ENCODE measurements at regions not wholly inside any gene's neighbourhood (a gene's known extent, or its start where the extent isn't known, plus 50 kb on each side); places are given as distances from the start of the nearest gene placed in this dataset.
"Not testable (repeated sequence)": the region's sequence is repeated elsewhere in the genome, so short reads cannot be mapped to it uniquely, and the experiment has no call there.

DNA sequence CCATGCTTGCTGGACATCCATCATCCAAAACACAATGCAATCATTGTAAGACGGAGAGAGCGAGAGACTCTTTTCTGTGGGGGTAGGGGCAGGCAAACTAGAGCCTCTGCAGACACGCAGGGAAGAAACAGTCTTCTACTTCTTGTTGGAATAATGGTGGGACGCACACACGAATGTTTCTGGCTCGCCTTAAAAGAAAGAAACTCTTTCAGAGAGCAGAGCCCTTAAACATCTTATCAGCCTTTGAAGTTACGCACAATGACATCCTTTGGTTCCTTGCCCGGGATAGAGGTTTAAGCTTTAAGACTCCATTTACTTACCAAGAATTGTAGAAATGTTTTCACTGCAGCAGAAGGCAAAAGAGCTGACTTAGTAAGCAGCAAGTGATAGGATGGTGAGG is 133.8 kb upstream of the FOXN3 start:
- no peak for DNase-seq (ENCODE audit: extremely low spot score in 2 of 2)
- Histone ChIP-seq H3K4me1 (no peaks in the 10 kb centered on the region), H3K36me3 (no peaks in the 10 kb centered on the region), H3K9me3 (no peaks in the 10 kb centered on the region), H3K27me3 (no peaks in the 10 kb centered on the region), H3K4me3 (no peak overlapping the region), H3K27ac (no peak overlapping the region)
- intact Hi-C loops (cut with DNase I) = no loop called here
- TF ChIP-seq, protein P1, sequence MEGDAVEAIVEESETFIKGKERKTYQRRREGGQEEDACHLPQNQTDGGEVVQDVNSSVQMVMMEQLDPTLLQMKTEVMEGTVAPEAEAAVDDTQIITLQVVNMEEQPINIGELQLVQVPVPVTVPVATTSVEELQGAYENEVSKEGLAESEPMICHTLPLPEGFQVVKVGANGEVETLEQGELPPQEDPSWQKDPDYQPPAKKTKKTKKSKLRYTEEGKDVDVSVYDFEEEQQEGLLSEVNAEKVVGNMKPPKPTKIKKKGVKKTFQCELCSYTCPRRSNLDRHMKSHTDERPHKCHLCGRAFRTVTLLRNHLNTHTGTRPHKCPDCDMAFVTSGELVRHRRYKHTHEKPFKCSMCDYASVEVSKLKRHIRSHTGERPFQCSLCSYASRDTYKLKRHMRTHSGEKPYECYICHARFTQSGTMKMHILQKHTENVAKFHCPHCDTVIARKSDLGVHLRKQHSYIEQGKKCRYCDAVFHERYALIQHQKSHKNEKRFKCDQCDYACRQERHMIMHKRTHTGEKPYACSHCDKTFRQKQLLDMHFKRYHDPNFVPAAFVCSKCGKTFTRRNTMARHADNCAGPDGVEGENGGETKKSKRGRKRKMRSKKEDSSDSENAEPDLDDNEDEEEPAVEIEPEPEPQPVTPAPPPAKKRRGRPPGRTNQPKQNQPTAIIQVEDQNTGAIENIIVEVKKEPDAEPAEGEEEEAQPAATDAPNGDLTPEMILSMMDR (IDR thresholded peaks at IDR 0.05) = no peak
- TF ChIP-seq POLR2A (IDR thresholded peaks at IDR 0.05) (no peak), POLR2AphosphoS5 (IDR thresholded peaks at IDR 0.05; ENCODE audit: insufficient read depth in 1 of 2, low read depth in 1 of 2) (no peak)

GRCh38 chr14:89549381-89550125 is 132.5 kb upstream of the FOXN3 start:
- Histone ChIP-seq H3K27me3 (no peaks in the 10 kb centered on the region), H3K9me3 (no peaks in the 10 kb centered on the region), H3K4me3 (no peak overlapping the region), H3K36me3 (no peaks in the 10 kb centered on the region), H3K27ac (no peak overlapping the region), H3K4me1 (no peaks in the 10 kb centered on the region)
- DNase-seq (ENCODE audit: extremely low spot score in 2 of 2) = no peak
- TF ChIP-seq POLR2A (IDR thresholded peaks at IDR 0.05) (no peak), POLR2AphosphoS5 (IDR thresholded peaks at IDR 0.05; ENCODE audit: insufficient read depth in 1 of 2, low read depth in 1 of 2) (no peak)
- TF ChIP-seq, protein P1 (IDR thresholded peaks at IDR 0.05) = no peak
- intact Hi-C loops (cut with DNase I) = no loop called here

GRCh38 chr14:89547047-89547446 is 130.0 kb upstream of the FOXN3 start:
- intact Hi-C loops (cut with DNase I); DNase-seq (ENCODE audit: extremely low spot score in 2 of 2); H3K36me3 ChIP-seq; H3K4me3 ChIP-seq; H3K27ac ChIP-seq; H3K9me3 ChIP-seq; H3K4me1 ChIP-seq; H3K27me3 ChIP-seq: not testable (repeated sequence)

GRCh38 chr14:89544636-89545301 is 127.7 kb upstream of the FOXN3 start:
- H3K4me1 ChIP-seq = peaks cover 8% of the 10 kb centered on the region
- intact Hi-C loops (cut with DNase I) = no loop called here
- H3K27ac ChIP-seq = no peak overlapping the region
- TF ChIP-seq POLR2AphosphoS5 (IDR thresholded peaks at IDR 0.05; ENCODE audit: insufficient read depth in 1 of 2, low read depth in 1 of 2) (no peak), POLR2A (IDR thresholded peaks at IDR 0.05) (no peak)
- TF ChIP-seq, protein P1 (IDR thresholded peaks at IDR 0.05) = no peak
- H3K36me3 ChIP-seq = no peaks in the 10 kb centered on the region
- no peaks in the 10 kb centered on the region for H3K27me3 ChIP-seq
- DNase-seq (ENCODE audit: extremely low spot score in 2 of 2) = no peak
- H3K9me3 ChIP-seq = no peaks in the 10 kb centered on the region
- no peak overlapping the region for H3K4me3 ChIP-seq

DNA sequence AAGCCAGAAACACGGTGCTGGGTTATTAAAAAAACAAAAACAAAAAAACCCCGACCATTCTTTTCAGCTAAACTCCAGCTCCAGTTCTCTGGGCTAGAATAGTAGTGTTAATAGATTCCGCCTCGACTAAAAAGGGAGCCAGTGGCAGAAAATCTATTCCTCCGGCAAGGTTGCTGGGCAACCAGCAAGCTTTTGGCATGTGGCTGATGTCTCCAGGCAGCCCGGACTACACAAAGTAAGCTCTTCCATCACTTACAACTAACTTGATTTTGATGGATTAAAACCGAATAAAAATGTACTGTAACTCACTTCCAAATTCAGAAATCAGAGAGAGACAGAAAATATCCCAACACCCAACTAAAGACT is 126.4 kb upstream of the FOXN3 start:
- Histone ChIP-seq H3K27ac (no peak overlapping the region), H3K4me1 (peaks cover 8% of the 10 kb centered on the region), H3K36me3 (no peaks in the 10 kb centered on the region), H3K9me3 (no peaks in the 10 kb centered on the region), H3K4me3 (no peak overlapping the region), H3K27me3 (no peaks in the 10 kb centered on the region)
- TF ChIP-seq, protein P1 (IDR thresholded peaks at IDR 0.05) = no peak
- no peak for TF ChIP-seq POLR2A (IDR thresholded peaks at IDR 0.05)
- no peak for TF ChIP-seq POLR2AphosphoS5 (IDR thresholded peaks at IDR 0.05; ENCODE audit: insufficient read depth in 1 of 2, low read depth in 1 of 2)
- no peak for DNase-seq (ENCODE audit: extremely low spot score in 2 of 2)
- intact Hi-C loops (cut with DNase I) = no loop called here

Measured in vagina (tissue), 2 donors.